ENCODE measurements at regions not wholly inside any gene's neighbourhood (a gene's known extent, or its start where the extent isn't known, plus 50 kb on each side); places are given as distances from the start of the nearest gene placed in this dataset.

GRCh38 chr1:182299728-182300616 is 91.6 kb downstream of the GLUL start:
- TF ChIP-seq CTCF (IDR thresholded peaks at IDR 0.05) = no peak
- TF ChIP-seq ZFX (IDR thresholded peaks at IDR 0.05; ENCODE audit: borderline replicate concordance) = no peak
